ENCODE measurements at regions not wholly inside any gene's neighbourhood (a gene's known extent, or its start where the extent isn't known, plus 50 kb on each side); places are given as distances from the start of the nearest gene placed in this dataset.

- no peak for DNase-seq (ENCODE audit: low spot score)
These were observed 656.7 kb upstream of the NDST4 start for GRCh38 chr4:115770046-115770543.

DNA sequence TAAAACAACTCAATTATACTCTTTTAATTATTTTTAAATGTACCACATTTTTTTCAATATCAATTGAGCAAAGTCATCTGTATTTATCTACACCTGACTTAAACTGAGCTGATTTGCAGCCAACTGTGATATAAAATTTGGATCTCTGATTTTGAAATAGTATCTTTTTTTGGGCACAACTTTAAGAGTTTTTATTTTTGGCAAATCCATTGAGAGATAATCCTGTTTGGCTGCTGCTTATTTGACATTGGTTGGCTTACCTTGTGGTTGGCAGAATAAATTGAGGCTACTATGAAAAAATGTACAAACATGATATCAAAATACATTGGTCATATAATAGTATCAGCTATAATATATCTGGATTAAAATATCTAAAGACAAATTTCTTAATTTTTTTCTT, 656.0 kb upstream of the NDST4 start:
- DNase-seq (ENCODE audit: low spot score), result no peak

GRCh38 chr4:115763051-115763450, 649.6 kb upstream of the NDST4 start:
- DNase-seq (ENCODE audit: low spot score), result no peak

- no peak for DNase-seq (ENCODE audit: low spot score)
These were observed 645.8 kb upstream of the NDST4 start for GRCh38 chr4:115759231-115759630.

- DNase-seq (ENCODE audit: low spot score), result no peak
These were observed 636.0 kb upstream of the NDST4 start for GRCh38 chr4:115749404-115749803.

DNA sequence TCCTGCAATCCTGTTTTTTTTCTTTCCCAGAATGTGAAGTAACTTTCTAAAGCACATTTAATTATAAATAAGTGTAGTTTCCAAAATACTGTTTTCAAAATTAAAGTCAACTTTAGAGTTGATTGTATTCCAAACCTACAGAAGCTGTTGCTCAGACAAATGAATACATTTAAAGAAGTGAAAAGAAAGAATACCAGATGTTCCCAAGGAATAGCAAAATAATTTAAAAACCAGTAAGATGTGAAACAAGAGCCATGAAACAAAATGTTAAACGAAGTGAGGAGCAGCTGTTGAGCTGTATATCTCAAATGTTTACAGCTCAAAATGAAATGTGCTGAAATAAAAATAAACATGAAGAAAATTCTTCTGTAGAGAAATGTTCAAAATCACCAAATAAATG, 627.4 kb upstream of the NDST4 start:
- no peak for DNase-seq (ENCODE audit: low spot score)

- no peak for DNase-seq (ENCODE audit: low spot score)
These were observed 616.4 kb upstream of the NDST4 start for GRCh38 chr4:115729739-115730266.

DNA sequence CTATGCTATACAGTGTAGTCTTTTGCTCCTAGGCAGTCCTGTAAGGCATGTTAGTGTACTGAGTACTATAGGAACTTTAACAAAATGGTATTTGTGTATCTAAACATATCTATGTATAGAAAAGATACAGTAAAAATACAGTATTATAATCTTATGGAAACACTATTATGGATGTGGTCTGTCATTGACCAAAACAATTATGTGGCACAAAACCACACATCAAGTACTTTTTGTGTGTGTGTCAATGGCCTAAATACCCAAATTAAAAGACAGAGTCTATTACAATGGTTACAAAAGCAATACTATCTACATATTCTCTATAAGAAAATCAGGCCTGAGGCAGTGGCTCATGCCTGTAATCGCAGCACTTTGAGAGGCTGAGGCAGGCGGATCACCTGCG, 610.2 kb upstream of the NDST4 start:
- no peak for DNase-seq (ENCODE audit: low spot score)

DNA sequence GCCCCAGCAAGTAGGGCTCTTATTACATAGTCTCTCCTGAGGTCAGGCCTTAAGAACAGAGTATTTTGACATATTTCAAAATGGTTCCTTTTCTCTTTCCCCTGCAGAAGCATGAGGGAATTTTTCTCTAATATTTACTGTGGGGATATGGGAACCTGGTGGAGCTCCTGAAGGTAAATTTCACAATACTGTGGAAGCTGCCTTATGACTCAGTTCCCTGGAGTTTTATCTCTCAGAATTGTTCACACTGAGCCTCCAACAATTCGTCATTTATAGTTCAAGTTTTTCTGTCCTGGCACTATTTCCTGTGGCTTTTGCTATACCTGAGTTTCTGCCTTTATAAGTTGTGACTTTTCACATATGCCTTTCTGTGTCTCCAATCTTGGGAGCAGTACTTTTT, 607.2 kb upstream of the NDST4 start:
- no peak for DNase-seq (ENCODE audit: low spot score)

DNA sequence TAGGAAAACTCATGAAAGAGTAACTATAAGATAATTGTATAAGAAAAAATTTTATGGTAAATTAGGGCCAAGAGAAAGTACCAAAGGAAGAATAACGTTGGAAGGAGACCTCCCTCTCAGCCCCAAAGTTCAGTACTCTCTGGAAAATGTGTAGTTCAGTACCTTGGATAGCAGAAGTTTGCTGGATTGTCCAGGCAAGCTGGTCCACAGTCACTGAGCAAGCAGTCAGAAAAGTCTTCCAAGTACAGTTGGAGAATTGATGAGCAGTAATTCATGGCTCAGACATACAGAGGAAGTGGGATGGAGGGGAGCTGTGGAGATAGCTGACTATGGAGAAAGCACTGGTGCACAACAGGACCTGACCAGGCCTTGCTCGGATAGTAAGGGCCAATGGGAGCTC, 598.2 kb upstream of the NDST4 start:
- DNase-seq (ENCODE audit: low spot score), result no peak

DNA sequence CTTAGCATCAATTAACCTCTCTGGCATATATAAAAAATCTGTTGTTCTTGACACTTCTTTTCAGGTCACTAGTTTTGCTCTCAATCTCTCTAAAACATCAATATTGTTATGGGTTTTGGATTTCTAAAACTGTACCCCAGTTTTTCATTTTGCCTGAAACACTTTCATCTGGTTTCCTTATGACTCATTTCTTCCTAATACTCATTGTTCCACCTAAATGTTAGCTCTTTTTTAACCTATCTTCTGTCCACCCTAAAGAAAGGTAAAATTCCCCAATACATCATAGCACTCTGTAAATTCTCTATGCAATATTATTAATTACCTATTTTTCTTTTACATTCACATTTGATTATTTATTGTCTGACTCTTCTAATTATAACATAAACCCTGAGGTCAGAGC, 575.5 kb upstream of the NDST4 start:
- no peak for DNase-seq (ENCODE audit: low spot score)

- DNase-seq (ENCODE audit: low spot score), result no peak
These were observed 573.8 kb upstream of the NDST4 start for GRCh38 chr4:115687052-115687755.

DNA sequence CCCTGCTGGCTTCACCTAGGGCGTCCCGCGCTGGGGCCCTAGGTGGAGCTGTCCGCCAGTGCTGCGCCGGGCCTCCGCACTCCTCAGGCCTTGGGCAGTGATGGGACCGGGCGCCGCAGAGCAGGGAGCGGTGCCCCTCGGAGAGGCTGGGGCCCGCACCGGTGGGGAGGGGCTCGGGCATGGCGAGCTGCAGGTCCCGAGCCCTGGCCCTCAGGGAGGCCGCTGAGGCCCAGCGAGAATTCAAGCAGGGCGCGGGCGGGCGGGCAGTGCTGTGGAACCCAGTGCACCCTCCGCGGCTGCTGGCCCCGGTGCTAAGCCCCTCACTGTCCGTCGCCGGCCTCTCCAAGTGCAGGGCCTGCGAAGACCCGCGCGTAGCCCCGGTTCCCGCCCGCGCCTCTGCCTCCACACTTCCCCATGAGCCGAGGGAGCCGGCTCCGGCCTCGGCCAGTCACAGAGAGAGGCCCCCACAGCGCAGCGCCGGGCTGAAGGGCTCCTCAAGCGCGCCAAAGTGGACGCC, 565.1 kb upstream of the NDST4 start:
- DNase-seq (ENCODE audit: low spot score), result no peak

GRCh38 chr4:115675719-115676118, 562.3 kb upstream of the NDST4 start:
- no peak for DNase-seq (ENCODE audit: low spot score)

GRCh38 chr4:115674485-115674884, 561.1 kb upstream of the NDST4 start:
- no peak for DNase-seq (ENCODE audit: low spot score)

GRCh38 chr4:115671581-115671980, 558.2 kb upstream of the NDST4 start:
- DNase-seq (ENCODE audit: low spot score), result no peak

DNA sequence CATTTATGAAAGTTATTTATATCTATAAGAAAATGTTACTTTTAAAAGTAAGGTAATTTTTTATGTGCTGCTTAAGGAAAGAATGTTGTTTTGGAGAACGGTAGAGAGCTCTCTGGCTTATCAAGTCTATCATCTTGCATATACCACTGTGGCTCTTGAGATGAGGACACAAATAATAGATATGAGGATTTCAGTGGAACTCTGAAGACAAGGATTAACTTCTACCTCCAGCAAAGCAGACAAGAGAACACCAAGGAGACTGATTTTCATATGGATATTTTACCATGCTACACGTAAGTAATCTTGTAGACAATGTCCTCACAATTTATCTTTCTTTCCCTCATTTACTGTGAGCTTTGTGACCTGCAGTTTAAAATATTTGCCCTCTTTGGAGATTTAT, 557.5 kb upstream of the NDST4 start:
- DNase-seq (ENCODE audit: low spot score), result no peak

DNA sequence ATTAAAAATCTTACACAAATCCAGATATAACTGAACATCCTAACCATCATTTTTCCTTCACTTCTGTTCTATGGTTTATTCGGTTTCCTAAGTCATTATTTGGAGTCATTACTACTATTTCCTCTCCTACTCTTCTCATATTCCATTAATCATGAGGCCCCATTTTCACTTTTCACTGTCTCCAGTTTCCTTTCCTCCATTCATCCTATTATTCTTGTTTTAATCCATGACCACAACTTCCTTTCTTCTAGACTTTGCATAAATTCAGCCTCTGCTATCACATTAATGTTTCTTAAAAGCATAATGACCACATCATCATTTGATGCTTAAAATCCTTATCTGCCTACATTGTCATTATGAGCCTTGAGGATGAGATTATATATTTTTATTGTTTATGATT, 555.0 kb upstream of the NDST4 start:
- no peak for DNase-seq (ENCODE audit: low spot score)

DNA sequence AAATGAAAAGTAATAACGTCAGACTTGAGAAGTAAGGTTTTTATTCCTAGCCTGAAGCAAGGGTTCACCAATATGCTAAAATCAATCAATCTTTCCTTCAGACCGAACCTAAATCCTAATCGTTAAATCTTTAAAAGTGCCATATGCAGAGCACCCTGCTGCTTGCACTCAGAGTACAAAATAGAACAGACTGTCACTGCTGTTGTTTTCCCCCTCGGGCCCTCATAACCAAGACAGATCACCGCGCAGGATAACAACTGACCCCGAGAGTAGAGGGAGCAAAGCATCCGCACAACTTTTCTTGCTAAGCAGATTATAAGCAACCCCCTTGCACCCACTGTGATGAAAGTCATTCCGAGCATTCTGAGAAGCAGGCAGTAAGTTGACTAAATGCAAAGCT, 550.9 kb upstream of the NDST4 start:
- DNase-seq (ENCODE audit: low spot score), result no peak

DNA sequence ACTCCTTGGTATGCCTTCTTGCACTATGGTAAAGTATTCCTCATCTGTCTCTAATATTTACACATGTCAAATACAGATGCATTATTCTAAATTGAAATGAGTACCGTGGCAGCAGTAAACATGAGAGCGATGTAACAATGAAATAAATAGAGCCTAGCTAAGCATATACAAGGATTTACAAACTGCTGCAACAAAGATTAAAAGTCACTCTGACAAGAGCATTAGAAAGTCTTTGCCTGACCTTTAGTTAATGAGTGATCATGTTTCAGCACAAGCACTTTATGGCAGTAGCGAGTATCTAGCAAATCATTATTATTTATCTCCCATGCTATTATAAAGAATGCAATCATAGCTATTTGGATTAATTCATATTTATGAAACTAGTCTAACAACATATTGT, 547.0 kb upstream of the NDST4 start:
- DNase-seq (ENCODE audit: low spot score), result no peak

- no peak for DNase-seq (ENCODE audit: low spot score)
These were observed 544.7 kb upstream of the NDST4 start for GRCh38 chr4:115657991-115658650.

GRCh38 chr4:115655626-115656025, 542.2 kb upstream of the NDST4 start:
- no peak for DNase-seq (ENCODE audit: low spot score)

DNA sequence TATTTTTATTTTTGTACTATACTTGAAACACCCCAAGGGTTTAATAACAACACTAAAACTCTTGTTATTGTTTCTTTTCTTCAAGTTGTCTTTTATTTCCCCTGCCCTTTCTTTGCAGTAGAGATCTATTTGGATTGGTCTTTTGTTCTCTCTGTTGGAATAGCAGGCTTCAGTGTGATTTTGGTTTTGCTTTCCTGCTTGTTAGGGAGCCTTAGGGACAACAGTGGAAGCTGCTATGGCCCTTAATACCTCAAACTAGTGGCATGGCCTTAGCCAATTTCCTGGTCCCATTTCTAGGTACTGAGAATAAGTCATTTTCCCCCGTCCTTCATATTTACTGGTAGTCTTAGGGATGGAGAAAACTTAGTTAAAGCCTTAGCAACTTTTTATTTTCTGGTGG, 535.4 kb upstream of the NDST4 start:
- no peak for DNase-seq (ENCODE audit: low spot score)
